Upper lobe of right lung (tissue), 1 donor: ENCODE measurements at regions not wholly inside any gene's neighbourhood (a gene's known extent, or its start where the extent isn't known, plus 50 kb on each side); places are given as distances from the start of the nearest gene placed in this dataset.

Source experiments
- ATAC-seq: fragments of 200-7000 bp; cut with Tn5 transposase; one replicate; pipeline ENCODE4 v1.9.1; 2020; ENCODE audit warnings: mild to moderate bottlenecking, moderate library complexity
- DNase-seq: peaks from one replicate; pipeline ENCODE4 v3.0.0-alpha.2; 2020
- H3K27ac ChIP-seq: fragments of 200-600 bp; one replicate; pipeline ENCODE4 v1.8.0; 2022
- H3K27me3 ChIP-seq: fragments of 200-600 bp; one replicate; pipeline ENCODE4 v1.8.0; 2022; ENCODE audit warnings: mild to moderate bottlenecking
- H3K36me3 ChIP-seq: fragments of 200-600 bp; one replicate; pipeline ENCODE4 v1.8.0; 2022
- H3K4me1 ChIP-seq: fragments of 200-600 bp; one replicate; pipeline ENCODE4 v1.8.0; 2022
- H3K4me3 ChIP-seq: fragments of 200-600 bp; one replicate; pipeline ENCODE4 v1.8.0; 2022; ENCODE audit warnings: mild to moderate bottlenecking
- H3K9me3 ChIP-seq: fragments of 200-600 bp; one replicate; pipeline ENCODE4 v1.8.0; 2022
- CTCF ChIP-seq: fragments of 200-600 bp; IDR thresholded peaks from one replicate; pipeline ENCODE4 v1.8.0; 2022; ENCODE audit warnings: antibody characterized with exemption
- intact Hi-C: fragments of 100-400 bp; cut with DNase I; formaldehyde crosslinking; loops from one replicate; pipeline ENCODE4 v1.11.0; 2022
- donor health status: DM: no; HTN: yes; CAD: no; lungs with severe emphysema.

- DNase-seq (no peak), ATAC-seq (no peak)
- TF ChIP-seq CTCF = no peak
- H3K4me1 ChIP-seq = no peaks in the 10 kb centered on the region
- no peaks in the 10 kb centered on the region for H3K27me3 ChIP-seq
- peaks cover 7% of the 10 kb centered on the region for H3K9me3 ChIP-seq
- intact Hi-C loops = no loop called here
- H3K36me3 ChIP-seq = no peaks in the 10 kb centered on the region
- H3K27ac ChIP-seq = no peak overlapping the region
- no peak overlapping the region for H3K4me3 ChIP-seq
These were observed 275.2 kb downstream of the CSNK1G3 start for GRCh38 chr5:123787136-123787535.

GRCh38 chr5:123786411-123786810, 274.4 kb downstream of the CSNK1G3 start:
- no peak for ATAC-seq
- peaks cover 7% of the 10 kb centered on the region for H3K9me3 ChIP-seq
- H3K4me1 ChIP-seq = no peaks in the 10 kb centered on the region
- no peak overlapping the region for H3K4me3 ChIP-seq
- intact Hi-C loops = no loop called here
- no peak overlapping the region for H3K27ac ChIP-seq
- no peak for DNase-seq
- H3K36me3 ChIP-seq = no peaks in the 10 kb centered on the region
- TF ChIP-seq CTCF = no peak
- no peaks in the 10 kb centered on the region for H3K27me3 ChIP-seq

- no peaks in the 10 kb centered on the region for H3K36me3 ChIP-seq
- H3K27me3 ChIP-seq = no peaks in the 10 kb centered on the region
- H3K9me3 ChIP-seq = peaks cover 7% of the 10 kb centered on the region
- no peak for ATAC-seq
- DNase-seq = no peak
- intact Hi-C loops = no loop called here
- H3K4me1 ChIP-seq = no peaks in the 10 kb centered on the region
- H3K27ac ChIP-seq = no peak overlapping the region
- no peak overlapping the region for H3K4me3 ChIP-seq
- TF ChIP-seq CTCF = no peak
These were observed 273.4 kb downstream of the CSNK1G3 start for GRCh38 chr5:123785162-123786071.

GRCh38 chr5:123783421-123783820, 271.4 kb downstream of the CSNK1G3 start:
- H3K36me3 ChIP-seq = no peaks in the 10 kb centered on the region
- DNase-seq = no peak
- no peaks in the 10 kb centered on the region for H3K9me3 ChIP-seq
- H3K27ac ChIP-seq = no peak overlapping the region
- ATAC-seq = no peak
- intact Hi-C loops = no loop called here
- no peak overlapping the region for H3K4me3 ChIP-seq
- H3K4me1 ChIP-seq = no peaks in the 10 kb centered on the region
- no peaks in the 10 kb centered on the region for H3K27me3 ChIP-seq
- no peak for TF ChIP-seq CTCF

- H3K4me1 ChIP-seq = no peaks in the 10 kb centered on the region
- TF ChIP-seq CTCF = no peak
- no peaks in the 10 kb centered on the region for H3K36me3 ChIP-seq
- DNase-seq (no peak), ATAC-seq (no peak)
- no peak overlapping the region for H3K27ac ChIP-seq
- H3K9me3 ChIP-seq = no peaks in the 10 kb centered on the region
- H3K4me3 ChIP-seq = no peak overlapping the region
- intact Hi-C loops = no loop called here
- no peaks in the 10 kb centered on the region for H3K27me3 ChIP-seq
These were observed 266.7 kb downstream of the CSNK1G3 start for GRCh38 chr5:123778641-123779040.
